ENCODE measurements at regions not wholly inside any gene's neighbourhood (a gene's known extent, or its start where the extent isn't known, plus 50 kb on each side); places are given as distances from the start of the nearest gene placed in this dataset.

DNA sequence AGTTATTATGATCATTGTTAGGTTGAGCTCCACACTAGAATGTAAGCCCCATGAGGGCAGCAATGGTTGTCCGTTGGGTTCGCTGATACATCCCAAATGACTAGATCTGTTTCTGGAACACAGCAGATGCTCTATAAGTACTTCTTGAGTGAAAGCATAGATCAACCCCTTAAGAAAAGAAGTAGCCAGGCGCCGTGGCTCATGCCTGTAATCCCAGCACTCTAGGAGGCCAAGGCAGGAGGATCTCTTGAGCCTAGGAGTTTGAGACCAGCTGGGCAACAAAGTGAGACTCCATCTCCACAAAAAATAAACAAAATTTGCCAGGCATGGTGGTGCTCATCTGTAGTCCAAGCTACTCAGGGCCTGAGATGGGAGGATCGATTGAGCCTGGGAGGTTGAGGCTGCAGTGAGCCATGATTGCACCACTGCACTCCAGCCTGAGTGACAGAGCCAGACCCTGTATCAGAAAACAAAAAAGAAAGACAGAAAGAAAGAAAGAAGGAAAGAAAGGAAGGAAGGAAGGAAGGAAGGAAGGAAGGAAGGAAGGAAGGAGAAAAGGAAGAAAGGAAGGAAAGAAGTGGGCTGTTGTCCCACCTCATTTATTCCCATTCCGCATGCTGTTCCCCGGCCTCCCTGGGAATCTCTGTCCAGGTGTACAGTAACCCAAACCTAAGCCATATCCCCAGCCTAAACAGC is 54.4 kb upstream of the RPL38 start:
- Histone ChIP-seq H3K27me3 (no peaks in the 10 kb centered on the region), H3K4me3 (no peak overlapping the region), H3K9me3 (no peaks in the 10 kb centered on the region), H3K27ac (no peak overlapping the region), H3K36me3 (no peaks in the 10 kb centered on the region), H3K4me1 (no peaks in the 10 kb centered on the region)
- DNase-seq (ENCODE audit: low spot score in 2 of 2), result no peak
- TF ChIP-seq, protein P1, sequence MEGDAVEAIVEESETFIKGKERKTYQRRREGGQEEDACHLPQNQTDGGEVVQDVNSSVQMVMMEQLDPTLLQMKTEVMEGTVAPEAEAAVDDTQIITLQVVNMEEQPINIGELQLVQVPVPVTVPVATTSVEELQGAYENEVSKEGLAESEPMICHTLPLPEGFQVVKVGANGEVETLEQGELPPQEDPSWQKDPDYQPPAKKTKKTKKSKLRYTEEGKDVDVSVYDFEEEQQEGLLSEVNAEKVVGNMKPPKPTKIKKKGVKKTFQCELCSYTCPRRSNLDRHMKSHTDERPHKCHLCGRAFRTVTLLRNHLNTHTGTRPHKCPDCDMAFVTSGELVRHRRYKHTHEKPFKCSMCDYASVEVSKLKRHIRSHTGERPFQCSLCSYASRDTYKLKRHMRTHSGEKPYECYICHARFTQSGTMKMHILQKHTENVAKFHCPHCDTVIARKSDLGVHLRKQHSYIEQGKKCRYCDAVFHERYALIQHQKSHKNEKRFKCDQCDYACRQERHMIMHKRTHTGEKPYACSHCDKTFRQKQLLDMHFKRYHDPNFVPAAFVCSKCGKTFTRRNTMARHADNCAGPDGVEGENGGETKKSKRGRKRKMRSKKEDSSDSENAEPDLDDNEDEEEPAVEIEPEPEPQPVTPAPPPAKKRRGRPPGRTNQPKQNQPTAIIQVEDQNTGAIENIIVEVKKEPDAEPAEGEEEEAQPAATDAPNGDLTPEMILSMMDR (IDR thresholded peaks at IDR 0.05), result no peak
- intact Hi-C loops (cut with DNase I), result no loop called here

DNA sequence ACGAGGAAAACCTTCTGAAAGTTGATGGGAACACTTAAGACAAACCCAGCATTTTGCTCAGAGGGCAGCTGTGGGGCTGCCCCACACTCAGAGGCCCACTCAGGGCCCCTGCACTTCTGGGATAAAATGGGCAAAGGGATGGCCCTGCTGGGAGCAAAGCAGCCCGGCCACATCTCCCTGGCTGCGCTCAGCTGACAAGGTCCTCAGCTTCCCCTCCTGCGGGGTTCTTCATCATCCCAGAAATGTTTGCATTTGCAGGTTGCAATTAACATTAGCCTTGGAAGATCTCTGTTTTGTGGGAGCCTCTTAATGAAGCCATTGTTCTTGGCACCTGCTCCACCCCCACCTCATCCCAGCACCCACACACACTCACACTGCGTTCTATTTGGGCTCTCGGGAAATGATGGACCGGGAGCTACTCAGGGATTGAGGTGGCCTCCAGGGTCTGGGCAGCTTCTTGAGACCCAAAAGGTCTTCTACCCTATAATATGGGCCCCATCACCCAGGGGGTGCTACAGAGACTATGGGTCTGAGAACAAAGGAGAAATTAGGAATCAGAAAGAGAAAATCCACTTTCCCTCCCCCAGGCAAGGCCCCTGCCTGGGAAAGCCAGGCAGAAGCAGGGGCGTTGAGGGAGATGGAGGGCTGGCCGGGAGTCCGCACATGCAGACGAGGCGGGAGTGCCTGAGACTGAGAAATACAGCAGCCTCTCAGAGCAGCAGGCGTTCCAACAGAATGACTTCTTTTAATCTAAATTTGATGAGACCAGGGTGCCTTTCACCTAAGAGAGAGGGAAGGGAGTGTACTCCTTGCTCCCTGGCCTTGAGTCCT is 53.7 kb upstream of the RPL38 start:
- Histone ChIP-seq H3K36me3 (no peaks in the 10 kb centered on the region), H3K4me1 (no peaks in the 10 kb centered on the region), H3K27me3 (no peaks in the 10 kb centered on the region), H3K27ac (no peak overlapping the region), H3K4me3 (no peak overlapping the region), H3K9me3 (no peaks in the 10 kb centered on the region)
- TF ChIP-seq, protein P1 (IDR thresholded peaks at IDR 0.05), result no peak
- intact Hi-C loops (cut with DNase I), result no loop called here
- DNase-seq (ENCODE audit: low spot score in 2 of 2), result no peak

DNA sequence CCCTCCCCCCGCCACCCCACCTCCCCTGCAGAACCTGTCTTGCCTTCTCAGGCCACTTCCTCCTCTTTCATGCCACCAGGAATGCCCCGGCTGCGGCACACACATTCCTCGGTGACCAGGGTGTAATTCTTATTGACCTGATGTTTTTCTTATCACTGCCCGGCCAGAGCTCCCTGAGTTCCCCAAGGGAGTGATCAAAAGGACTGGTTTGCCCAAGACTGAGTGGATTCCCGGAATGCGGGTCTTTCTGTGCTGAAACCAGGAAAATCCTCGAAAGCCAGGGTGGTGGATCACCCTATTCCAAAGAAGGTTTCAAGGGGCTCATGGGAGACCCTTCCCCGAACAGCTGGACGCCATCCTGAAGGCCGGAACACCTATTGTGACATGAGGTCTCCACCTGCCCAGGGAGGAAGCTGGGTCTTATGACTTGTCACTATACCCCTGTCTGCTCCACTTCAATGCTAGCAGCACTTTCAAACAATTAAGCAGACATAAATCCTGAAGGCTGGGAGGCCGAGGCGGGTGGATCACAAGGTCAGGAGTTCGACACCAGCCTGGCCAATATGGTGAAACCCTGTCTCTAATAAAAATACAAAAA is 53.0 kb upstream of the RPL38 start:
- Histone ChIP-seq H3K4me1 (no peaks in the 10 kb centered on the region), H3K9me3 (no peaks in the 10 kb centered on the region), H3K27ac (no peak overlapping the region), H3K4me3 (no peak overlapping the region), H3K27me3 (no peaks in the 10 kb centered on the region), H3K36me3 (no peaks in the 10 kb centered on the region)
- TF ChIP-seq, protein P1 (IDR thresholded peaks at IDR 0.05), result no peak
- DNase-seq (ENCODE audit: low spot score in 2 of 2), result no peak
- intact Hi-C loops (cut with DNase I), result no loop called here

GRCh38 chr17:74151551-74152315 is 51.7 kb upstream of the RPL38 start:
- Histone ChIP-seq H3K4me3 (no peak overlapping the region), H3K27ac (no peak overlapping the region), H3K4me1 (no peaks in the 10 kb centered on the region), H3K36me3 (no peaks in the 10 kb centered on the region), H3K27me3 (no peaks in the 10 kb centered on the region), H3K9me3 (no peaks in the 10 kb centered on the region)
- intact Hi-C loops (cut with DNase I), result no loop called here
- DNase-seq (ENCODE audit: low spot score in 2 of 2), result no peak
- TF ChIP-seq, protein P1 (IDR thresholded peaks at IDR 0.05), result no peak

DNA sequence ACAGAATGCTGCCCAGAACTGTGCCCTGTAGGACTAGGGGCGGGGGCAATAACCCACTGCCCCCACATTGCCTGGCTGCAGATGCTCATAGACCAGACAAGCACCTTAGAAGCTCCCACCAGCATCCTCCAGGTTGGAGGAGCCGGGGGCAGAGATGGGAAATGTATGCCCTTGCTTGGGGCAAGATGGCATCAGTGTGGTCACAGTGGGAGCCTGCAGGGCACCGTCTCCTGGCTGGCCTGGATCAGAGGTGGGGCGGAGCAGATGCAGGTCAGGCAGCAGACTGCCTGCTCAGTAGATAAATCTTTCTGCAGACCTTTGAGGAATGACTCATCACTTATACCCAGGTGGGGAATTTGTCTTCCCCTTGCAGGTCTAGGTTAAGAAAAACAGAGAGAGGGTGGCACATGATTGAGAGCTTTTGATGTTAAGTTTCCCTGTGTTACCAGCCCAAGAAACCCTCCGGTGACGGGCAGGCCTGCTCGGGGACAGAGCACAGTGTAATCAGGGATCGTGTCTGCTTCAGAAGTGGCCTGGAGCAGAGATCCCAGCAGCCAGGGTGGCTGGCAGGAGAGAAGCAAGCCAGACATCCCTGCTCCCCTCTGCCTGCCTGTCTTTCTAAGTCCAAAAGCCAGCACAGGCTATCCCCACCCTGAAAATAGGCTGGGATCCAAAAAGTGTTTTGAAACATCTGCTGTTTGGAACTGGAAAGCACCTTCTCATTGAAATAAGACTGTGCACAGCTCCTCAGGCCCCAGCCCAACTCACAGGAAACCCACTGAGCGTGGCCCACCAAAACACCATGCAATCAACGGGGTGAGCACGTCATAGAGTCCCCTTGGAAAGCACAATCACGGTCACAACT is 50.7 kb upstream of the RPL38 start:
- Histone ChIP-seq H3K27ac (no peak overlapping the region), H3K36me3 (no peaks in the 10 kb centered on the region), H3K9me3 (no peaks in the 10 kb centered on the region), H3K27me3 (no peaks in the 10 kb centered on the region), H3K4me3 (no peak overlapping the region), H3K4me1 (no peaks in the 10 kb centered on the region)
- intact Hi-C loops (cut with DNase I), result no loop called here
- peak in 1 of 2 donors; percentile 52 for DNase-seq (ENCODE audit: low spot score in 2 of 2)
- TF ChIP-seq, protein P1 (IDR thresholded peaks at IDR 0.05), result no peak
